ENCODE measurements at regions not wholly inside any gene's neighbourhood (a gene's known extent, or its start where the extent isn't known, plus 50 kb on each side); places are given as distances from the start of the nearest gene placed in this dataset.

DNA sequence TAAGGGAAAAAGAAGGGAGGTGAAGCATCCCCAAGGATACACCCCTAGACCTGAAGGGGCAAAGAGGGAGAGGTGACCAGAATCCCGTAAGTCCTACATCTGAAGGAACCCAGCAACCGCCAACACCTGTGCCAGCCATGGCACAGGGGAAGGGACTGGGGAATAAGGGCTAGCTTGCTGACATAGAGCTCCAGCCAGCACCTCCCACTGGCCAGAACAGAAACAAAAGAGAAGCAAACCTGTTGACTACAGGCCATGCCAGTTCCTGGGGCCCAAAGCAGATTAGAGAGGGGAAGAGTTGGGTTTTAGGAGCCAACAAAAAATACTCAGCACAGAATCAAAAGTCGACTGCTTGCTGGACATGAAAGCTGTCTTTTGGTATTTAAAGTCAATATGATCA, 244.6 kb downstream of the SUCLG1 start:
- H4K20me1 ChIP-seq (replicated peaks; ENCODE audit: control insufficient read depth, insufficient read depth, low read length) = no peaks in the 10 kb centered on the region
- H3K27ac ChIP-seq (ENCODE audit: extremely low read depth, low read depth, low read length) = no peak overlapping the region
- intact Hi-C loops (cut with micrococcal nuclease) (no loop called here), in situ Hi-C loops (cut with MboI) (no loop called here)
- TF ChIP-seq CBX8 (IDR thresholded peaks at IDR 0.05; ENCODE audit: borderline replicate concordance, extremely low read depth, low read depth, low read length, poor library complexity, severe bottlenecking) (no peak), POU5F1 (IDR thresholded peaks at IDR 0.05; ENCODE audit: borderline replicate concordance, low read depth, low read length, partially characterized antibody) (no peak), GATAD2B (IDR thresholded peaks at IDR 0.05; ENCODE audit: borderline replicate concordance) (no peak)
- no peak overlapping the region for H3K4me3 ChIP-seq
- H3K9ac ChIP-seq (ENCODE audit: insufficient read depth in 1 of 2, low read depth in 2 of 2, low read length in 2 of 2) = no peak overlapping the region
- ATAC-seq = no peak
- no peaks in the 10 kb centered on the region for H3K79me2 ChIP-seq (ENCODE audit: control insufficient read depth, insufficient read depth, low read length)
- ChIA-PET POLR2A (no interaction called here), CTCF (ENCODE audit: low intra/inter-chr PET ratio) (no interaction called here)
- no peaks in the 10 kb centered on the region for H3K27me3 ChIP-seq (ENCODE audit: control insufficient read depth in 2 of 2, insufficient read depth in 2 of 2, low read length in 2 of 2)
- no peak overlapping the region for H2AFZ ChIP-seq (ENCODE audit: low read depth, low read length)
- no peak overlapping the region for H3K4me2 ChIP-seq (ENCODE audit: insufficient read depth, low read length)
- no peak for DNase-seq (ENCODE audit: extremely low read depth in 1 of 4, low spot score in 3 of 4)
- BruUV-seq (replicated peaks) = no TSS peak
- no peaks in the 10 kb centered on the region for H3K9me1 ChIP-seq (ENCODE audit: control insufficient read depth, insufficient read depth, low read length)
- no peaks in the 10 kb centered on the region for H3K4me1 ChIP-seq (replicated peaks in 1 of 2; ENCODE audit: control insufficient read depth in 2 of 2, insufficient read depth in 2 of 2, low read length in 2 of 2)
- 0% methylated on average over 3 of the region's 3 CpGs for WGBS (ENCODE audit: insufficient coverage, low coverage, missing lambda C conversion rate)
- FAIRE-seq = no peak
- no peaks in the 10 kb centered on the region for H3K36me3 ChIP-seq (ENCODE audit: control insufficient read depth, insufficient read depth, low read length)
- H3K9me3 ChIP-seq (replicated peaks; ENCODE audit: control insufficient read depth, insufficient read depth, low read depth, low read length) = no peaks in the 10 kb centered on the region

DNA sequence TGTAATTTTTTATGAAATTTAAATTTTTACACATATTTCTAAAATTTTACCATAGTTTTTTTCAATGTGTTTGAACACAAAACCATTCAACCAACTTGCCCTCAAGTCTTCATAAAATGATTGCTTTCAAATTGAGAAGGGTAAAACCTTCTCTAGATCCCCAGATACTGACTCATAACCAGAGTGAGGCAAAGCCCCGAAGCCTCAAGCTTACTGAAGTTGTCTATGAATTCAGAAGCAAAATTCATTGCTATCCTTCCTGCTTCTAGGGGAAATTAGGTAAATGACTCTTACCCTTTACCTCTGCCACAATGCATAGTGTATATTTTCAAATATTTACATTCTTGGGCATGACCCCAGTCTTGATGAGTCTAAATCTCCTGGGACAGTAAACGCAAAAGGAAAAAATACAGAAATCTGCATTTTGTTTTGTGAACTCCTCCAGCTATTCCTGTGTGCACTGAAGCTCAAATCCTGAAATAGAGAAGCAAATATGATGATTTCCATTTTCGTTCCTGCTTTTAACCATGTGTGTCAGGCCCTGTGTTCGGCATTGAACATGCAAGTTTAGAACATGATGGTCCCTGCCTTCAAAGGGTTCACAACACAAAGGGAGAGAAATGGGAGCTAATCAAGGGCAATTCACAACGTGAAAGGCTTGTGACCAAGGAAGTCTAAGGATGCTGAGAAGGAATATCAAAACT, 246.3 kb downstream of the SUCLG1 start:
- Histone ChIP-seq H2AFZ (ENCODE audit: low read depth, low read length) (no peak overlapping the region), H3K9me1 (ENCODE audit: control insufficient read depth, insufficient read depth, low read length) (no peaks in the 10 kb centered on the region), H3K9me3 (replicated peaks; ENCODE audit: control insufficient read depth, insufficient read depth, low read depth, low read length) (no peaks in the 10 kb centered on the region), H3K4me1 (replicated peaks in 1 of 2; ENCODE audit: control insufficient read depth in 2 of 2, insufficient read depth in 2 of 2, low read length in 2 of 2) (no peaks in the 10 kb centered on the region), H3K27me3 (ENCODE audit: control insufficient read depth in 2 of 2, insufficient read depth in 2 of 2, low read length in 2 of 2) (no peaks in the 10 kb centered on the region), H3K36me3 (ENCODE audit: control insufficient read depth, insufficient read depth, low read length) (no peaks in the 10 kb centered on the region), H4K20me1 (replicated peaks; ENCODE audit: control insufficient read depth, insufficient read depth, low read length) (no peaks in the 10 kb centered on the region), H3K4me3 (no peak overlapping the region), H3K27ac (ENCODE audit: extremely low read depth, low read depth, low read length) (no peak overlapping the region), H3K4me2 (ENCODE audit: insufficient read depth, low read length) (no peak overlapping the region), H3K79me2 (ENCODE audit: control insufficient read depth, insufficient read depth, low read length) (no peaks in the 10 kb centered on the region), H3K9ac (ENCODE audit: insufficient read depth in 1 of 2, low read depth in 2 of 2, low read length in 2 of 2) (no peak overlapping the region)
- ATAC-seq (no peak), DNase-seq (ENCODE audit: extremely low read depth in 1 of 4, low spot score in 3 of 4) (no peak), FAIRE-seq (no peak)
- no TSS peak for BruUV-seq (replicated peaks)
- in situ Hi-C loops (cut with MboI) (no loop called here), intact Hi-C loops (cut with micrococcal nuclease) (no loop called here)
- ChIA-PET CTCF (ENCODE audit: low intra/inter-chr PET ratio) (no interaction called here), POLR2A (interaction anchor here (1.4 kb wide), 1 partner anchor 9 kb away, joined by 3 read pairs; no protein-coding TSS in a partner anchor)
- WGBS (ENCODE audit: insufficient coverage, low coverage, missing lambda C conversion rate) = 0% methylated on average over 5 of the region's 5 CpGs
- TF ChIP-seq POLR2AphosphoS2 (IDR thresholded peaks at IDR 0.05; ENCODE audit: low read length) (no peak), MYNN (IDR thresholded peaks at IDR 0.05) (no peak), MYNN (CRISPR knock-in tag; IDR thresholded peaks at IDR 0.05) (no peak), POLR2B (IDR thresholded peaks at IDR 0.05; ENCODE audit: low read depth, partially characterized antibody) (no peak), GTF2F1 (IDR thresholded peaks at IDR 0.05; ENCODE audit: low read depth, low read length) (no peak), PRMT5 (CRISPR knock-in tag; IDR thresholded peaks at IDR 0.05) (no peak), CAMTA2 (CRISPR knock-in tag; conservative IDR thresholded peaks at IDR 0.05) (no peak), TSC22D4 (tag; IDR thresholded peaks at IDR 0.05) (no peak), ZNF584 (CRISPR knock-in tag; IDR thresholded peaks at IDR 0.05; ENCODE audit: low read depth) (no peak), CC2D1A (IDR thresholded peaks at IDR 0.05) (no peak), SMC3 (conservative IDR thresholded peaks at IDR 0.05; ENCODE audit: insufficient read depth, low read depth, low read length) (no peak), NR4A1 (CRISPR knock-in tag; IDR thresholded peaks at IDR 0.05) (no peak), NR4A1 (tag; IDR thresholded peaks at IDR 0.05) (no peak)
